ENCODE measurements at regions not wholly inside any gene's neighbourhood (a gene's known extent, or its start where the extent isn't known, plus 50 kb on each side); places are given as distances from the start of the nearest gene placed in this dataset.

DNA sequence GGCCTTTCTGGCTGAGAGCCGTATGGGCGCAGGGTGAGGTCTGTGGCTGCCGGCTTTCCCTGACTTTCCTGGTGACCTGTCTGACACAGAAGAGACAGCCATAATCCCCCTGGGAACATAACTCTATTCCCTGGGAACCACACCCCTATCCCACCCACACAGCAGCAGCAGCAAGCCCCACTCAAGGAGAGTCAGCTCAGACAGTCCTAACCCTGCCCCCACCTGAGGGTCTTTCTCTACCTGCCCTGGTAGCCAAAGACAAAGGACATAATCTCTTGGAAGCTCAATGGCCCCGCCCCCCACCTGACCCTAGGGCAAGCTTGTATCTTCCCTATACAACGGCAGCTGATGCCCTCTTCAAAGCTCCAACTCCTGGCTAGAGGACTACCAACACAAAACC is 74.6 kb downstream of the PABPC4L start:
- 91 to 94% methylated on average over 5 of the region's 5 CpGs for WGBS, 2 donors
- H3K4me1 ChIP-seq = no peaks in the 10 kb centered on the region
- H3K36me3 ChIP-seq = no peaks in the 10 kb centered on the region
- no peaks in the 10 kb centered on the region for H3K27me3 ChIP-seq
- no peak overlapping the region for H3K4me3 ChIP-seq
- no peak for DNase-seq
- intact Hi-C loops (cut with DNase I) = no loop called here
- H3K27ac ChIP-seq = no peak overlapping the region
- TF ChIP-seq POLR2AphosphoS5 (IDR thresholded peaks at IDR 0.05) = no peak
- TF ChIP-seq POLR2A (IDR thresholded peaks at IDR 0.05) = no peak
- H3K9me3 ChIP-seq = no peaks in the 10 kb centered on the region

- intact Hi-C loops (cut with DNase I) = no loop called here
- Histone ChIP-seq H3K4me1 (no peaks in the 10 kb centered on the region), H3K9me3 (no peaks in the 10 kb centered on the region), H3K27me3 (no peaks in the 10 kb centered on the region), H3K4me3 (no peak overlapping the region), H3K27ac (no peak overlapping the region), H3K36me3 (no peaks in the 10 kb centered on the region)
- TF ChIP-seq POLR2A (IDR thresholded peaks at IDR 0.05) (no peak), EP300 (IDR thresholded peaks at IDR 0.05) (no peak), POLR2AphosphoS5 (IDR thresholded peaks at IDR 0.05) (no peak)
- TF ChIP-seq, protein P1, sequence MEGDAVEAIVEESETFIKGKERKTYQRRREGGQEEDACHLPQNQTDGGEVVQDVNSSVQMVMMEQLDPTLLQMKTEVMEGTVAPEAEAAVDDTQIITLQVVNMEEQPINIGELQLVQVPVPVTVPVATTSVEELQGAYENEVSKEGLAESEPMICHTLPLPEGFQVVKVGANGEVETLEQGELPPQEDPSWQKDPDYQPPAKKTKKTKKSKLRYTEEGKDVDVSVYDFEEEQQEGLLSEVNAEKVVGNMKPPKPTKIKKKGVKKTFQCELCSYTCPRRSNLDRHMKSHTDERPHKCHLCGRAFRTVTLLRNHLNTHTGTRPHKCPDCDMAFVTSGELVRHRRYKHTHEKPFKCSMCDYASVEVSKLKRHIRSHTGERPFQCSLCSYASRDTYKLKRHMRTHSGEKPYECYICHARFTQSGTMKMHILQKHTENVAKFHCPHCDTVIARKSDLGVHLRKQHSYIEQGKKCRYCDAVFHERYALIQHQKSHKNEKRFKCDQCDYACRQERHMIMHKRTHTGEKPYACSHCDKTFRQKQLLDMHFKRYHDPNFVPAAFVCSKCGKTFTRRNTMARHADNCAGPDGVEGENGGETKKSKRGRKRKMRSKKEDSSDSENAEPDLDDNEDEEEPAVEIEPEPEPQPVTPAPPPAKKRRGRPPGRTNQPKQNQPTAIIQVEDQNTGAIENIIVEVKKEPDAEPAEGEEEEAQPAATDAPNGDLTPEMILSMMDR (IDR thresholded peaks at IDR 0.05) = no peak
- 26 to 57% methylated on average over 1 of the region's 1 CpG for WGBS, 2 donors
- DNase-seq = no peak
Observed at GRCh38 chr4:134126000-134126560, 75.5 kb downstream of the PABPC4L start.

- Histone ChIP-seq H3K4me1 (peaks cover 0 to under 1% (median 0%) of the 10 kb centered on the region in 4 donors), H3K27me3 (no peaks in the 10 kb centered on the region), H3K27ac (no peak overlapping the region), H3K4me3 (no peak overlapping the region), H3K36me3 (no peaks in the 10 kb centered on the region), H3K9me3 (no peaks in the 10 kb centered on the region)
- intact Hi-C loops (cut with DNase I) = no loop called here
- DNase-seq = no peak
- WGBS, 2 donors = 41 to 77% methylated on average over 1 of the region's 1 CpG
- TF ChIP-seq, protein P1 (IDR thresholded peaks at IDR 0.05) = no peak
- TF ChIP-seq EP300 (IDR thresholded peaks at IDR 0.05) (no peak), POLR2AphosphoS5 (IDR thresholded peaks at IDR 0.05) (no peak), POLR2A (IDR thresholded peaks at IDR 0.05) (no peak)
Observed at GRCh38 chr4:134122903-134123302, 78.7 kb downstream of the PABPC4L start.

DNA sequence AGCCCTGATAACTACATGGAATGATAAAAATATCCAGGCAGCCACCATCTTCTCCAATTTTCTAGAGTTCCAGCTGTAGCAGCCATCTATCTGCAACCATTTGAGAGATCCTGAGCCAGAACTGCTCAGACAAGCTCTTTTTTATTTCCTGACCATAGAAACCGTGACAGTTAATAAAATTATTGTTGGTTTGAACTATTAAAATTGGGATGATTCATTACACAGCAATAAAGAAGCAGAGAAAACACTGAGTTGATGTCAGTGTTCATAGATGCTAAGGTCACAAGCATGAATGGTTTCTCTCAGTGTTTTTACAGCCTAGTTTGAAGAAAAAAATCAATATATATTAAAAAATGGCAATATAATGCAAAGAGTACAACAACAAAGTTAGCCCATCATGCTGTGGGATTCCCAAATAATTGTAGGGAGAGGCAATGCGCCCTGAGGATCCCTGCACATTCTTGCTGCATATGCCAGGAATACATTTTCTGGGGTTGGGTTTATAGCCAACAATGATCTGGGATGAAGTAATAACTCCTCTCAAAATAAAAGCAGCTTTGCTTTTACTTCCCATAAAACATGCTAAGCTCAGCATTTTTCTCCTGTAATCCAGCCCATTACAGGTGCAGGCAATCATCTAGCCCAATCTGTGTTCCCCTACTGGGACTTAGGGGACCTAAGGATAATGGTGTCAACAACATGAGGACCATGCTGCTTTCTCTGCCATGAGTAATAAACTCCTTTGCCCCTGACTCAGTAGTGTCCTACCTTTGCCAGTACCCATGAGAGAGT is 84.0 kb downstream of the PABPC4L start:
- TF ChIP-seq POLR2AphosphoS5 (IDR thresholded peaks at IDR 0.05) (no peak), POLR2A (IDR thresholded peaks at IDR 0.05) (no peak), EP300 (IDR thresholded peaks at IDR 0.05) (no peak)
- TF ChIP-seq, protein P1 (IDR thresholded peaks at IDR 0.05) = no peak
- DNase-seq = no peak
- no peaks in the 10 kb centered on the region for H3K27me3 ChIP-seq
- peaks cover 0 to 4% (median 0%) of the 10 kb centered on the region in 4 donors for H3K4me1 ChIP-seq
- H3K27ac ChIP-seq = no peak overlapping the region
- 42 to 68% methylated on average over 2 of the region's 2 CpGs for WGBS, 2 donors
- intact Hi-C loops (cut with DNase I) = no loop called here
- no peaks in the 10 kb centered on the region for H3K9me3 ChIP-seq
- no peak overlapping the region for H3K4me3 ChIP-seq
- no peaks in the 10 kb centered on the region for H3K36me3 ChIP-seq

GRCh38 chr4:134089885-134090284 is 111.7 kb downstream of the PABPC4L start:
- H3K9me3 ChIP-seq = no peaks in the 10 kb centered on the region
- intact Hi-C loops (cut with DNase I) = no loop called here
- WGBS, 2 donors = 29 to 62% methylated on average over 3 of the region's 3 CpGs
- H3K4me3 ChIP-seq = no peak overlapping the region
- no peak for DNase-seq
- H3K36me3 ChIP-seq = no peaks in the 10 kb centered on the region
- H3K27ac ChIP-seq = no peak overlapping the region
- H3K27me3 ChIP-seq = no peaks in the 10 kb centered on the region
- H3K4me1 ChIP-seq = no peaks in the 10 kb centered on the region
- TF ChIP-seq, protein P1 (IDR thresholded peaks at IDR 0.05) = no peak
- TF ChIP-seq POLR2A (IDR thresholded peaks at IDR 0.05) (no peak), POLR2AphosphoS5 (IDR thresholded peaks at IDR 0.05) (no peak), EP300 (IDR thresholded peaks at IDR 0.05) (no peak)

Data from sigmoid colon (tissue), 6 donors.